Adrenal gland (tissue), 5 donors: ENCODE measurements at regions not wholly inside any gene's neighbourhood (a gene's known extent, or its start where the extent isn't known, plus 50 kb on each side); places are given as distances from the start of the nearest gene placed in this dataset.

Experiments
- POLR2A ChIP-seq, 2 donors: fragments of 450-650 bp; IDR thresholded peaks; one replicate each; pipeline ENCODE4 v1.6.1; 2017; ENCODE audit warnings: antibody characterized with exemption in 2 of 2, mild to moderate bottlenecking in 2 of 2, moderate library complexity in 1 of 2
- TF ChIP-seq, protein P1 (sequence below), 6 experiments: fragments of 450-650 bp in 4 of 6; fragments of 200-600 bp in 2 of 6; sonication (generic) in 1 of 6; IDR thresholded peaks; 1 replicate in 5 of 6; 2 replicates in 1 of 6; pipeline versions ENCODE4 v1.5.1 to v1.8.0; 2016 to 2021; ENCODE audit warnings: antibody characterized with exemption in 6 of 6, mild to moderate bottlenecking in 2 of 6, moderate library complexity in 1 of 6
- donor health status: DM: no; HTN: no; CAD: no.

DNA sequence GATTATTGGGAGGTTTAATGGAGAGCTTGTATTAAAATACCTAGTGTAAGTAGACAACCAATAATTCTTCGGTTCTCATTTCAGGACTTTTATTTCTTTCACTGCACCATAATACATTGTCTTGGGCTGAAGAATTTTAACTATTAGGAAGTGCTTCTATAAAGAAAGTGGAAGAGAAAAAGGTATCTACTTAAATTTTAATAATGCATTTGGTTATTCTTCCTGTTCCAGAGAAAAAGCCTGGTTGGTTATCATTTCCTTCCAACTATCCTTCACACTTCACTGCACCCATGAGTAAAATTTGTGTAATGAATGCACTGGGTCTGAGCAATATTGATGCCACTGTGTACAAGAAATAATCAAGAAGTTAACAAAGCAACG is 629.0 kb upstream of the DPP6 start:
- TF ChIP-seq, protein P1, sequence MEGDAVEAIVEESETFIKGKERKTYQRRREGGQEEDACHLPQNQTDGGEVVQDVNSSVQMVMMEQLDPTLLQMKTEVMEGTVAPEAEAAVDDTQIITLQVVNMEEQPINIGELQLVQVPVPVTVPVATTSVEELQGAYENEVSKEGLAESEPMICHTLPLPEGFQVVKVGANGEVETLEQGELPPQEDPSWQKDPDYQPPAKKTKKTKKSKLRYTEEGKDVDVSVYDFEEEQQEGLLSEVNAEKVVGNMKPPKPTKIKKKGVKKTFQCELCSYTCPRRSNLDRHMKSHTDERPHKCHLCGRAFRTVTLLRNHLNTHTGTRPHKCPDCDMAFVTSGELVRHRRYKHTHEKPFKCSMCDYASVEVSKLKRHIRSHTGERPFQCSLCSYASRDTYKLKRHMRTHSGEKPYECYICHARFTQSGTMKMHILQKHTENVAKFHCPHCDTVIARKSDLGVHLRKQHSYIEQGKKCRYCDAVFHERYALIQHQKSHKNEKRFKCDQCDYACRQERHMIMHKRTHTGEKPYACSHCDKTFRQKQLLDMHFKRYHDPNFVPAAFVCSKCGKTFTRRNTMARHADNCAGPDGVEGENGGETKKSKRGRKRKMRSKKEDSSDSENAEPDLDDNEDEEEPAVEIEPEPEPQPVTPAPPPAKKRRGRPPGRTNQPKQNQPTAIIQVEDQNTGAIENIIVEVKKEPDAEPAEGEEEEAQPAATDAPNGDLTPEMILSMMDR (IDR thresholded peaks at IDR 0.05) = no peak
- no peak for TF ChIP-seq POLR2A (IDR thresholded peaks at IDR 0.05)
